IMR-90 (cell line): ENCODE measurements at regions not wholly inside any gene's neighbourhood (a gene's known extent, or its start where the extent isn't known, plus 50 kb on each side); places are given as distances from the start of the nearest gene placed in this dataset.

ENCODE experiments used
- CTCF ChIP-seq: conservative IDR thresholded peaks from 2 replicates; pipeline ENCODE4 v1.5.1; 2012; ENCODE audit warnings: mild to moderate bottlenecking, low read depth, low read length, improper control_type of control experiment
- POLR2A ChIP-seq: IDR thresholded peaks from 2 replicates; pipeline ENCODE4 v1.6.1; 2012; ENCODE audit warnings: mild to moderate bottlenecking, low read depth, low read length

GRCh38 chr6:167462514-167463312, 137.8 kb downstream of the TTLL2 start:
- no peak for TF ChIP-seq POLR2A
- no peak for TF ChIP-seq CTCF
